ENCODE measurements at regions not wholly inside any gene's neighbourhood (a gene's known extent, or its start where the extent isn't known, plus 50 kb on each side); places are given as distances from the start of the nearest gene placed in this dataset.
A peak's percentile ranks its signal among the peaks of the same experiment; 100 is the strongest.

DNA sequence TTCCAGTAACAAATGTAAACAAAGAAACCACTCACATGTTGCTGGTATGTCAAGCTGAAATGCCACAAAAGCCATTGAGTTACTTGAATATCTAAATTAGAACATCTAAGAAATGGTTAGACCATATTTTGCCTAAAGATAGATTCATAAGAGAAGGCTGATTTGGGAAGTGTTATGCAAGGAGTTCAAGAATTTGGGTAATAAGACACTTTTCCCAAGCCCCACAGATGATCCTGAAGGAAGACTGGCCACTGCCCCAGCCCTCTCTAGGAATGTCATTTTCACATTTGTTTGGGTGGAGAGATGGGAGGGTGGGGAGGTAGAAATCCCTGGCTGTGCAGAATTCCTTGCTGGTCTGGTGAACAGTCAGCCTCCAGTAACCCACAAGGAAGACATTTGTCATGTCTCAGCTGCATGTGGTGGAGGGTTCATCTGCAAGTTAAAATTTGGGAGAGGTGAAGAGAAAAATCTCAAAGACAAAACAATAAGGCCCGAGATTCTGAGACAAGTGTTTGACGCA is 427.2 kb upstream of the KLF6 start:
- DNase-seq (ENCODE audit: low read depth), result no peak

DNA sequence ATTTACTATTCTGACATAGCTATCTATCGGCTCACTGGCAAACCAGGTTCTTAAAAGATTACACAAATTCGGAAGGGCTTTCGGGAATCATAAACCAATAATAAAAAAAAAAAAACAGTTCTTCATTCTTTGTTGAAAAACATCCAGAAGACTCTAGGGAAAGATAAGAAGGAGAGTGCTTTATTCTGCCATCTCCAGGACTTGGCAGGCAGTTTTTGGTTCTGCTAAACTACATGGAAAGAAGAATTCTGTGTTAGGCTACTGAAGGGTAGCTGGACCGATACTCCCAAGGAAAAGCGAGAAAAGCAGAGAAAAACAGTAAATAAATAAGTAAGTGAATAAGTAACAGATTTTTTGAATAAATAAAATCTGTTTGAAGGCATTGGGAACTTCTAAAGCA is 423.5 kb upstream of the KLF6 start:
- DNase-seq (ENCODE audit: low read depth), result no peak

DNA sequence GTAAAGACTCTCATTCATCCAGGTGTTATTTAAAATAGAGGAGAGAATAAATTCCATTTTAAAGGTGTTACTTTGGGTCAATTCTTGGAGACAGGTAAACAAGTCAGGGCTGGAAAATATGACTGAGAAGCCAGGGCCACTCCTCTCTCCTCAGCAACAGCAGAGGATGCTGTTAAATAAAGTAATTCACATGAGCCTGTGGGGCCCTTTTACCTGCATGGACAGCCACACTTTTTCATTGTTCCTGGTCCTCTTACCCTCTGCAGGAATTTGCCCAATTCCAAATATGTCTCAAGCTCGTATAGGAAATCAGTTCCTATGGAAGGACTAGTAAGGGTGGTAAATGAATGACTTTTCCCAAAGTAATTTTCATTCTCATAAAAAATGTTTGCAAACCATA is 420.1 kb upstream of the KLF6 start:
- DNase-seq (ENCODE audit: low read depth), result no peak

DNA sequence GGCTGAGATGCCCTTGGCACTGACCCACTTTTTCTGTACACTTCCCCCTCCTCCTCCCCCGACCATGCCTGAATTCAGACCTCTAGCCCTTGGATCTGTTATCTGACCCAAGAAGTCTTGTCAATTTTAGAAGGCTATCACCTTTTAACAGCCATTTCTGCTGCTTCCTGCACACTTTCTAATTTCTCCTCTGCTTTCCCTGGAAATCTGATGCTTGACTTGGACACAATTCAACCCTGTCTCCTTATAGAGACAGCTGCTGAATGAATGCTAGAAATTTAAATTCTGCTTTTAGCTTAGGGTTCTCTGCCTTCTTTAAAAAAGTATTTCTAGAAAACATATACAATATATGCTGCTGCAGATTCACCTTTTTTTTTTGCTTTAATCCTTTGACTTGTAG is 417.9 kb upstream of the KLF6 start:
- DNase-seq (ENCODE audit: low read depth), result no peak

DNA sequence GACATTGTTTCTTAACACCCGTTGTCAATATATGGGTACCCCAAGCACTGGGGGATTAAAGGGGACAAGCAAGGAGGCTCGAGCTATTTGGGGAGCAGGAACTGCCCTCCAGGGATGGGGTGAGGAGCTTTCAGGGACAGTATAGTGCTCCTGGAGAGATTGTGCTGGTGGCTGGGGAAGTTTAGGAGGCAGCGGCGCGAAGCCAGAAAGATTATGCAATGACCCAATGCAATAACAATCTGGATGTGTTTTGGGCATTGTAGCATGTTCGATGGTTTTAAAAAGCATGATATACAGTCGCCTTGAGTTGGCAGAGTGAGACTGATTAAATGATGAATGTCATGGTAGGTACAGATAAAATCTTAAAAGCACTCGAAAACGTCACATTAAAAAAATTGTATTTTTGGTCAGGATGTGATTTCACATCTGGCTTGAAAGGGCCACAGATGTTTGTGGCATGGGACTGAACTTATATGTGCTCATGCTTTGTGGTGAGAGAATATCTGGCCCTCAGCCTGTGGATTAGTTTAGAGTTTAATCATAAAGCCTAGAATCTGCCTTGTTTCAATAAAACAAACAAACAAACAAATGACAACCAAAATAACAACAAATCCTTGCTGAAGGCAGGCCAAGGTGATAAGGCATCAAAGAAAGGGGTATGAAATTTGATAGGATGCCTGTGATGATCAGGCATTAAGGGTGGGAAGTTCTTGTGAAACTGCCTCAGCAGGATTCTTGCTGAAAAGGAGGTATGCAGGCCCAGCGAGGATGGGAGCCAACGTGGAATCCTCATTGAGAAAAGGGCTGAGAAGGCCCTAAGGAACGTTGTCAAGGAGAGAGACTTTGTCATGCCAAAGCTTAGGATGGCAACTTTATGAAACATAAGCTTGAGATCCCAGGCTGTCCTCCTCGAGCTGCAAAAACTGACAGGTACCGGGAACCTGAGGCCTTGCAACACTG is 417.1 kb upstream of the KLF6 start:
- no peak for DNase-seq (ENCODE audit: low read depth)

DNA sequence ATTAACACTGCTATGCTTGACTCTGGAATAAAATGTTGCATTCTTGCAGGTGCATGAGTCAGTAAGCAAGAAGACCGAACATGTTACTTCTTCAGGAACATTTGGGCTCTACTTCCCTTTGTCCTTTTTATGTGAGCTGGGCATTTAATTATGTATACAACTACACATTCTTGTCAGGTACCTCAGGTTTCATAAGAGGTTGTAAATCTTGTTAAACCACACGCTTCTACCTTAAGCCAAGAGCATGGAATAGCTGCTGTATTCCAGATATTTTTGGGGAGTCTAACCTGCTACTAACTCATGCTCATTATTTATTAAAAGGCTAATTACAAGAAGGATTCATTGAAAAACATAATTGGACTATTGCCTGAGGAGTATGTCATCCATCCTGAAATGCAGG is 414.2 kb upstream of the KLF6 start:
- no peak for DNase-seq (ENCODE audit: low read depth)

DNA sequence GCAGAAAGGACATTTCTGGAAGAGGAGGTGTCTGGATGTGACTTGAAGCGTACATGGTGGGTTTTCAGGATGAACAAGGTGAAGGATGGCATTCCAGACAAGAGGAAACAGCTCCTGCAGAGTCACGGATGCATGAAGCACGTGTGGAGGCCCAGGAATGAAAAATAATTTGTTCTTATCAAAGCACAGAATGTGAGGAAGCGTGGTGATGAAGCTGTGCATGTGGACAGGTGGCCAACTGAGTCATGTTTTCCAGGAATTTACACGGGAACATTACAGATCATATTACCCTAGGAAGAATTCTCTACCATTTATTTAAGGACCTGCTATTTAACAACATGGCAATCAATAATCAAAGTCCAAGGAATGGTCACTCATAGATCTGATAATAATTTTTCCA is 413.2 kb upstream of the KLF6 start:
- no peak for DNase-seq (ENCODE audit: low read depth)

DNA sequence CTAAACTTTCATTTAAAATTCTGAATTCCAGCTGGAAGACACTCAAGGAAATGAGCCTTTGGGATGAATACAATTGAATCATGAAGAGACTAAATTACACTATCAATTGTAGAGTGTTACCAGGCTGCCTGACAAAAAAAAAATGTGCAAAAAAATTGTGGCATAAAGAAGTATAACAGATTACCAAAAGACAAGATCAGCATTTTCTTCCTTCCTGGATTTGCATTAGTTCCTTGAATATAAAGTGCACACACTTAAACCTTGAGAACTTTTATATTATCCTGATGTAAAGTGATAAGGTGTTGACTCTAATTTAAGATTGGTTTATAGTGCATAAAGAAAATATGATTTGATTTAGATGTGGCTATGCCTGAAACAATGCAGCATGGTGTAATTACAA is 412.7 kb upstream of the KLF6 start:
- no peak for DNase-seq (ENCODE audit: low read depth)

DNA sequence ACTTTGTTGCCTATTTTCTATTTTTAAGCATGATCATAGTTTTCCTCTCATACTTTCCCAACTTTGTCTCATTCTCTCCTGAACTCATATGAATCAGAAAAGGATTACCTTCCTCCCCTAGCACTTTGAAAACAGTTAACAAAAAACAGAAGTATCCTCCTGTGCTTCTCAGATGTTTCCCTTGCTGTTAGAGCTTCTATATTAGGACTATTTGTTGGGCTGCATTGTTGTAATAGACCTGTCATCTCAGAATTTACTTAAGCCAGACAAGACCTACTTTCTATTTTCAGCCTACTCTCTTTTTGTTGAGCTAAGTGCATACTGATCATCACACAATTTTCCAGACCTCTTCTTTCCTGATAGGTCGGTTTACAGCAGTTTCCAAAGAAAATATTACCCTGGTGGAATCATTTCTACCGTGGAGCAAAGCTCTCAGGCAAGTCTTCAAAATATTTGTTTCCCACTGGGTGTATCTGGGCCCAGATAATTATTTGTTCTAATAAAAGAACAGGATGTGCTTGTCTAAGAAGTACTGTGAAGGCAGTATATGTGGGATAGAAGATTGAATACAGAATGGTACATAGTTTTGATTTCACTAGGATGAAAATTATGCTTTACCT is 411.9 kb upstream of the KLF6 start:
- DNase-seq (ENCODE audit: low read depth), result no peak

DNA sequence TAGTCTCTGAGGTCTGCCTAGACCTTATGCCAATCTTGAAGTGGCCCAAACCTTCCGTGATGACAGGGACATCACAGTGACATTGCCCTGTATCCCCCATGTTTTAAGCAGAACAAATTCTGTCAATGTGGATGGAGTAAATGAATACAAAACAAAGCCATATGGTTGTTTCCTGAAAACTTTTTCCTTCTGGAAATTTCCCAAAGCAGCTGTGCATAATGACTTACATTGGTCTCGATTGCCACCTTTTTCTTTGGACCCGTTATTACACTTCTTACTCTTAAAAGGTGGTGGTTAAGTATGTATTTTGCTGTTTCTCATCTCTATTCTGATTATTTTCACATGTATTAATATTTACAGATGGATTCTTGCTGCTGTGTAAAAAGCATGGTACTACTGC is 411.2 kb upstream of the KLF6 start:
- no peak for DNase-seq (ENCODE audit: low read depth)

DNA sequence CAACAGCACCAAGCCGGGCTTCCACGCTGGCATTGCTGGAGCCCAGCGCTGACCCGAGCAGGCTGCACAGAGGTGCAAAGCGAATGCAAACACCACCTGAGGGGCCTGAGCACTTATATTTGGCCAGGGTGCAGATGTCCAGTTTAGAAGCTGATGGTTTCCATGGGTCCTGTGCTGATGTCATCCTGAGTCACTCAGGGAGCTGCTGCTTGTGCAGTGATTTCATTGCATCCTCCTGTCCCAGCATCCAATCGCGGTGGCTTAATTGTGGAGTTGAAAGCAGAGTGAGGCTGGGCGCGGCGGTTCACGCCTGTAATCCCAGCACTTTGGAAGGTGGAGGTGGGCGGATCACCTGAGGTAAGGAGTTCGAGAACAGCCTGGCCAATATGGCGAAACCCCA is 410.2 kb upstream of the KLF6 start:
- DNase-seq (ENCODE audit: low read depth), result peak; percentile 63

DNA sequence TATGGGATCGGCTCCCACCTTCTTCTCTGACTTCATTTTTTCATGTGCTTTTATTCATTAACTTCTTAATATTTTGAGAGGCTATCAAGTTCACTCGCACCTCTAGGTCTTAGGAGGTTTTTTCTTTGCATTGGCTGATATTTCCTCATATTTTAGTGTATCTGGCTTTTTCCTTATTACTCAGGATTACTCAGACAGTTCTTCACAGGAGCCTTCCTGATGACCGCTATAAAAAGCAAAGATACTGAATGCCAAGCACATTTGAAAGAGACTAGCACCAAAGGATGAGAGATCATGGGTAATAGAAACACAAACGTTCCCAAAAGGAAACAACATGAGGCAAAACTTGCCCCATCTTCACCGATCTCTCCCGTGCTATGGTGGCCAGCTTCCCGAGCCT is 409.2 kb upstream of the KLF6 start:
- DNase-seq (ENCODE audit: low read depth), result peak; percentile 31

DNA sequence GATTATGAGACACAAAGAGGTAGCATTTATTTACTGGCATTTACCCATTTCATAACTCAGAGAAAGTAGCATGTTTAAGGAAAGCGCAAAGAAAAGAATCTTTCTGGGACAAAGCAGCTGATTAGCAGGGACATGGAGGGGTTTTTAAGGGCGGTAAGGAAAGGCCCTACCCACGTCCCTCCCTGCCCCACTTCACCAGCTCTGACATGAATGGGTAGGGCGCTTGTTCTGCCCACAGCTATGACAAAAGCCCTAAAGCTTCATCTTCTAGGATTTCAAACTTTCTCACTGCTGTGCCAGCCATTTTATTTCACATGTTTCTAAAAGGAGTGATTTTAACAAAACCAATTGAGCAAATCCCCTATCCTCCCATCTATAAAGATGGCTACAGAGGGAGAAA is 406.9 kb upstream of the KLF6 start:
- DNase-seq (ENCODE audit: low read depth), result no peak

DNA sequence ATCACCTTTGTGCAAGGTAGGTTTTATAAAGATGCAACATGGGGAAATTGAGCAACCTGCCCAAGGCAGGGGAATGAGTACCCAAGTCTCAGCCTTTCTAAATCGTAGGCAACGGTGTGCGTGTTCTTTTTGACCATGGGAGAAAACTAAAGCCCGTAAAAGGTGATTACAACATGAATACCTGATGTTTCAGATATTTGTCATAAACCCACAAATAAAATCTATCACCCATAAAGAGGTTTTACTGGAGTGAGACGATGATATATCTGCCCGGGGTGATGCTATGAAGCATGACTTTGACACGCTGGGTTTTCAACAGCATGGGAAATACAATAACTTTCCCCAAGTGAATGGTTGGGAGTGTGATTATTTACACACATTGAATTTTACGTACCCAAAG is 406.3 kb upstream of the KLF6 start:
- no peak for DNase-seq (ENCODE audit: low read depth)

DNA sequence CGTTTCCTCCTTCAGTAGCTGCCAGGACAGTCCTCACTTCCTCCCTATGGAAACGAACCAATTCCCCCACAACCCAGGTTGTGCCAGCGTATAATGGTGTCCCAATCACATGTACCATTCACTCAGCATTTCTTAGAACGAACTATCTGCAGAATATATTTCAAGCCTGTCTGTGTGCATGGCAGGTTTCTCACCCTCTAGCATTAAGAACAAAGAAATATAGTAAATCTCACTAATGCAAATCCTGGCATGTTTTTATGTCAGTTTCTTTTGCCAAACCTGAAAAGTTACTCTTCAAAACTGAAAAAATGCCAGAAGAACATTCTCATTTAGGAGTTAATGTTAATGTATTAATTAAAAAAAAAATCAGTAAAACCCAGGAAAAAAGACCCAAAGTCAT is 405.9 kb upstream of the KLF6 start:
- no peak for DNase-seq (ENCODE audit: low read depth)

DNA sequence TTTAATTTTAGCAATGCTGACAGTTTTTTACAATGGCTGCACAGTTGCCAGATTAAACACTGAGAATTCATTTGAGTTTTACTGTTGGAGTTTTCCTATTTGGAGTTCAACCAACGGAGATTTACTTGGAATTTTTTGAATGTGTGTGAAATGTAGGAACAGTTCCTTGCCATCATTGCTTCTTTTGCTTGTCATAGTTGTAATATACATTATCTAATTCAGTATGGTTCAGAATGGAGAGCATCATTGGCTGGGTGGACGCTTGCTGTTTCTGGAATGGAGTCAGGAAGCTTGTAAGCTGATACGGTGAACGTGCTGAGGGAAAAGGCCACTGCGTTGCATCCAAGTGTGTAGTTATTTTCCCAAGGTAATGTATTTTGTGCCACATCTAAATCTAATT is 404.3 kb upstream of the KLF6 start:
- no peak for DNase-seq (ENCODE audit: low read depth)

DNA sequence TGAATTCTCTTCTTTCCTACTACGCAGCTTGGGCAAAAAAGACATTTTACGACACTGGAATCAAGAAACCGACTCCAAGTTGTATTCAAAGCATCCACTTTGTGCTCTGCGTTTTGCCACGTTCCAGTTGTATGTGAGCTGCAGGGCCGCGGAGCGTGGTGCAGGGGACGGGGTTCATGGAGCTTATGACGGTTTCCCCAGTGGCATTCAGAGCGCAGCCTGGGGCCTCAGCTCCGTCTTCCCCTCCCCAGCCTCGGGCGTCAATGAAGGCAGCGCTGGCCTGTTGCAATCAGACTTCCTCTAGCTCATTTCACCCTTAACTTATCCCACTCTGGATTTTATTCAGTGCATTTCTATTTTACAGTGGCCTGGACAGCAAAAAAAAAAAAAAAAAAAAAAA is 403.4 kb upstream of the KLF6 start:
- no peak for DNase-seq (ENCODE audit: low read depth)

DNA sequence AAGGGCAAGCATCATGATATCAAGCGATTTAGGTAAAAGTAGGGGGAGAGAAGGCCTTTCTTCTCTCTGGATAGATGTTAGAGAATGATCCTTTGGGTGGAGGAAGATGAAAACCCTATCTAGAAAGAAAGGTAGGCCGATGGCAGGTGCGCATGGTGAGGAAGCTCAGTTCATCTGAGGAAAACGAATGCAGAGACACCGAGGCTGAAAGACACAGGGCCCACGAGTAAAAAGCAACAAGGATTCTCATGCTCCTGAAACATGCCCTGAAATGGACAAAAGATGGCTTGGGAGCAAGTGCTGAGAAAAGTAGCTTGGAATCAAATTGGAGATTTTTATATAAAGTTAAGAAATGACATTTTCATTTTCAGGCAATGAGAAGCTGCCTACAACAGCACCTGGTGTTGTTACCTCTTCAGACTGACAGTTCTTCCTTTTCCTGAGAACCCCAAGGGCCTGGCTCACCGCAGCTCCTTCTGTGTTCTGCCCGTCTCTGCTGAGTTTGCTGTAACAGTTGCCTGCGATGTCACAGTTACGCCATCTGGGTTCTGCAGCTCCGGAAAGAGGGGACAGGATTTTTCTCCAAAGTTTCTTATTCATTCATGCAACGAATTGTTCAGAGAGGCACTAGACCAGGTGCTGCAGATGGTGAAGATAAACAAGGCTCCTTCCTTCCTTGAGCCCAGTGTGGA is 402.0 kb upstream of the KLF6 start:
- DNase-seq (ENCODE audit: low read depth), result no peak

DNA sequence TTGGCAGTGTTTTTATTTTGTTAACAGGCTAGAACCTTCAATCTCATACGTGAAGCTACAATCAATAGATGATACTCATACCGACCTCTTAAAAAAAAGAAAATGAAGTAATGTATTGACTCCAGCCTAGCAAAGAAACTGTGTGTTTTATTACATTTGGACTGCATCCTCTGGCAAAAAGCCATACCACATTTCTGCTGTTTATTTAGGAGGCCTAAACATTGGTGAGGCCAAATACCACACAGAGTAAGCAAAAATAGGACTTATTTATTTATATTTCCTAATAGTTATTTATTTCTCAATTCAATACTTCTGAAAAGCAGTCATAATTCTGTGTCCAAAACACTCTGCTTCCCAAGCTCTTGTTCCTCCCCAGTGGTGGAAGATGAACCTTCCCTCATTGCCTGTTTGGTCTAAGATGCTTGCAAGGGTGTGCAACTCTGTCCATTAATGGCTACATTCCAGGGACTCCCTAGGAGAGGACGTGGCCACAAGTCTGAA is 398.8 kb upstream of the KLF6 start:
- no peak for DNase-seq (ENCODE audit: low read depth)

DNA sequence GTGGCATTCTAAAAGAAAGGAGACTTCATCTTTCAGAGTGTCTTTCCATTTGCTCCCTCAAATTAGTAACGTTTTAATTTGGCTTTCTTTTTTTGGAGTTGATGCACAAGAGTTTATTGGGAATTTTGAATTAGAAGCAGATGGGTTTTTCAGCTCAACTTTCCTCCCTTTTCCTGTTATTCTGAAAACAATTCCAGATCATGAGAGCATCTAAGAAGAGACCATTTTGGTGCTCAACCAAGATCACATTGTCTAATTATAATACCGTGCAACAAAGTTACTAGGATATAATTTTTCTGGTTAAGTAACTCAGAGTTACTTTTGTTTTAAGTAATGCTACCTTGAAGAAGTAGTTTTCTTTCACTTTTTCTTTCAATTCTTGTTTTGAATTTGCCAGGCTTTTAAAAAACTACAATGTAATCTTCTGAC is 396.6 kb upstream of the KLF6 start:
- DNase-seq (ENCODE audit: low read depth), result no peak

DNA sequence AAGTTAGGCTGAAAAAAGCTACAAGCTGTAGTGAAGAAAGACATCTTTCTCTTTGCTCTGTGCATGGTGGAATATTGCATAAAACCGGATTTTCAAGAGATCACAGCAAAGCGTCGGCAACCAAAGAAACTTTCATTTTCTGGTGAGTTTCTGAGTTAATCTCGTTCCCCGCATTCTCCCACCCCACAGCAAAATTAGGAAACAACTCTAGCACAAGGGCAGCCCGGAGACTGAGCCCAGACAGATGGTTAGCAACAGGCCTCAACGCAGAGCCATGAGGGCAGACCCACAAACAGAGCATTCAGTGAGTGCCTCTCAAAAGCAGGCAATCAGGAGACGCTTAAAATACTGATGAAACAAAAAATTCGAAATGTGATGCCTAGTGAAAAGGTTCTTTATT is 396.1 kb upstream of the KLF6 start:
- no peak for DNase-seq (ENCODE audit: low read depth)

DNA sequence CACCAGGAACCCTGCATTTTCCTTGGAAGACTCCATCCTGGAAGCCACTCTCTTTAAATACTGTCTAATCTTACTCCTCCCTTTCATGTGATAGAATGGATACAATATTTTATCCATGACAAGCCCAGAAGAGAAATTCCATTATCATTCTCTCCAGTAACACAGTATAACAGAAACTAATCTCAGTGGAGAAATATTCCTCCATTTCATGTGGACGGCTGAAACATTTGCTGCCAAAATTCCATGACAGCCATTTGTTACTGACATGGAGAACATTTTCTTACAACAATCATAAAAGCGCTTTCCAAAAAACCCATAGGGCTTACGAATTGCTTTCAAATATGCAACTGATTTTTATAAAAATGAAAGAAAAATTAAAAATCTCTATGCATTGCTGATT is 392.8 kb upstream of the KLF6 start:
- DNase-seq (ENCODE audit: low read depth), result no peak

All from HT1080 (cell line).